Right atrium auricular region (tissue), 2 donors: ENCODE measurements at regions not wholly inside any gene's neighbourhood (a gene's known extent, or its start where the extent isn't known, plus 50 kb on each side); places are given as distances from the start of the nearest gene placed in this dataset.

Experiments
- DNase-seq: peaks from one replicate; pipeline ENCODE4 v3.0.0-alpha.2; 2019; ENCODE audit warnings: low spot score
- H3K27ac ChIP-seq, 2 donors: fragments of 200-600 bp; sonication (generic); 1 replicate in 1 of 2; 2 replicates in 1 of 2; pipeline ENCODE4 v1.5.1; 2016 to 2019
- H3K27me3 ChIP-seq, 2 donors: fragments of 200-600 bp; sonication (generic); one replicate each; pipeline versions ENCODE4 v1.5.1 to v1.6.0; 2017 to 2019
- H3K36me3 ChIP-seq: fragments of 200-600 bp; sonication (generic); one replicate; pipeline ENCODE4 v1.5.1; 2016
- H3K4me1 ChIP-seq, 2 donors: fragments of 200-600 bp; sonication (generic); one replicate each; pipeline versions ENCODE4 v1.5.1 to v1.6.0; 2017 to 2019
- H3K4me3 ChIP-seq, 2 donors: fragments of 200-600 bp; sonication (generic); 1 replicate in 1 of 2; 2 replicates in 1 of 2; pipeline ENCODE4 v1.5.1; 2017 to 2019; ENCODE audit warnings: mild to moderate bottlenecking in 1 of 2, moderate library complexity in 1 of 2
- H3K9me3 ChIP-seq, 2 donors: fragments of 200-600 bp; sonication (generic); one replicate each; pipeline ENCODE4 v1.5.1; 2019
- CTCF ChIP-seq, 2 donors: fragments of 200-600 bp; sonication (generic); IDR thresholded peaks; one replicate each; pipeline ENCODE4 v1.5.1; 2019; ENCODE audit warnings: antibody characterized with exemption in 2 of 2

DNA sequence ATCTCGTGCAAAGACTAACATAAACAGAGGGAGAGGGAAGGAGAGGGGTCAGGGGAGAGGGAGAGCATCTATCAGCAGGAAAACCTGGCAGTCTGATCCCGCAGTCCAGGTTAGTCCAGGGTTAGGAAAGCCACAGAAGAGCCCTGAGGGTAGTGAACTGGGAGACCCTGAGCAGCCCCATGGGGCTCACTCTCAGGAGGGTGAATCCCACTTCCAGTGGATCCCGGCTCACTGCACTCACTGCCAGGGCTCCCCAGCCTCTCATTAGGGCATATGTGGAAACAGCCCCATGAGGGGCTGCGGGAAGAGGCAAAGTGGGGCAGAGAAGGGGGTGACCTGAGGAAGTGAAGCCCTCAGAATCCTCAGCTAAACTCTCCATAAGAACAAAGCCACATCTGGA lies 329.9 kb downstream of the UBE3D start:
- no peak for TF ChIP-seq CTCF (IDR thresholded peaks at IDR 0.05)
- no peak overlapping the region for H3K4me3 ChIP-seq
- DNase-seq, result no peak
- no peak overlapping the region for H3K27ac ChIP-seq
- no peaks in the 10 kb centered on the region for H3K9me3 ChIP-seq
- no peaks in the 10 kb centered on the region for H3K36me3 ChIP-seq
- no peaks in the 10 kb centered on the region for H3K4me1 ChIP-seq
- no peaks in the 10 kb centered on the region for H3K27me3 ChIP-seq

DNA sequence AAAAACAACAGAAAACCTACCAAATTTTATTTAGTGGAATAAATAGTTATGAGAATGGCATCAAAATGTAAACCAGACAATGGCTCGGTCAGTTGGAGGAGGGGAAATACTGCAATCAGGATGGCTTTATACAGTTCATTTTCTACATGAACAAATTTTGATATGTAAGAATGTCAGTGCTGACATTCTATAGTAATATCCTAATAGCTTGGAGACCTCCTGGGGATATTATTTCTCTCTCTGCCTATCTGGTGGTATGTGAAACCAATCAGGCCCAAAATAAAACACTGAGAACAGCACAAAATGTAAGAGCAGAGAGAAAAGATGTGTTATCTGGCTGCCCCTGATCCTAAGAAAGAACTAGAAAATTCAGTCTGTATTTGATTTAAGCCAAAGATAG lies 327.7 kb downstream of the UBE3D start:
- no peaks in the 10 kb centered on the region for H3K9me3 ChIP-seq
- TF ChIP-seq CTCF (IDR thresholded peaks at IDR 0.05), result no peak
- no peaks in the 10 kb centered on the region for H3K4me1 ChIP-seq
- H3K36me3 ChIP-seq, result no peaks in the 10 kb centered on the region
- DNase-seq, result no peak
- H3K4me3 ChIP-seq, result no peak overlapping the region
- H3K27me3 ChIP-seq, result no peaks in the 10 kb centered on the region
- H3K27ac ChIP-seq, result no peak overlapping the region

- H3K27me3 ChIP-seq, result no peaks in the 10 kb centered on the region
- no peak for DNase-seq
- no peak overlapping the region for H3K4me3 ChIP-seq
- no peaks in the 10 kb centered on the region for H3K4me1 ChIP-seq
- H3K36me3 ChIP-seq, result no peaks in the 10 kb centered on the region
- TF ChIP-seq CTCF (IDR thresholded peaks at IDR 0.05), result no peak
- no peaks in the 10 kb centered on the region for H3K9me3 ChIP-seq
- no peak overlapping the region for H3K27ac ChIP-seq
Observed at GRCh38 chr6:82738773-82739172, 326.9 kb downstream of the UBE3D start.

DNA sequence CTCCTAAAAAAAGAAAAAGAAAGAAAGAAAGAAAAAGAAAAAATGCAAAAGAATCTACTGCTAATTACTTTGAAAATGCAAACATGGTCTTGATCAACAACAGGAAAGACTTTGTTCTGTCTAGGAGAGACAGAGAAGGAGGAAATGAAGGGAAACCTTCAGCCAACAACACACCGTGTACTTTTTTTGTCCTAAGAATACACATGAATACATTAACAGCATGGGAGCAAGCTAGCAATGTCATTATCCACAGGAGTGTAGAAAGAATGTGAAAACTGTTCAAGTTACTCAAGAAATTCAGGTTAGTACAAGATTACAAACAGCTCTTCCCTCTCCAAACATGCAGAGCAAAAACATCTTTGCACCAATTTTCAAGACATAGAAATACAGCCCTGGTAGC lies 326.3 kb downstream of the UBE3D start:
- Histone ChIP-seq H3K9me3 (no peaks in the 10 kb centered on the region), H3K27ac (no peak overlapping the region), H3K27me3 (no peaks in the 10 kb centered on the region), H3K4me3 (no peak overlapping the region), H3K36me3 (no peaks in the 10 kb centered on the region), H3K4me1 (no peaks in the 10 kb centered on the region)
- no peak for DNase-seq
- no peak for TF ChIP-seq CTCF (IDR thresholded peaks at IDR 0.05)

DNA sequence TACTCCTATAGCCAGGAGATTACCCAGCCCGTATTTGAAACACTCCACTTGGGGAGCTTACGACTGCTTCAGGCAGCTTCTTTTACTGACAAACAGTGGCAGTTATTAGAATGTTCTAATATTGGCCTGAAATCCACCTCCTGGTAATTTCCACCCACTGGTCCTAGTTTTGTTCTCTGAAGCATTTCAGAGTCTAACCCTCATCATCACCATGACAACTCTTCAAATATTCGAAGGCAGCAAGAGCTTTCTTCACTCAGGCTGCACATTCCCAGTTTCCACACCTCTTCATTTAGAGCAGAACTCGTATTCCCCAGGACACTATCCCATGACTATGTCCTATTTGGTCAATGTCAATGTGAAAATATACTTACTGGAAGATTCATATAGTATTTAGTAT lies 325.6 kb downstream of the UBE3D start:
- H3K4me1 ChIP-seq, result no peaks in the 10 kb centered on the region
- no peaks in the 10 kb centered on the region for H3K36me3 ChIP-seq
- no peak for TF ChIP-seq CTCF (IDR thresholded peaks at IDR 0.05)
- DNase-seq, result no peak
- no peak overlapping the region for H3K27ac ChIP-seq
- H3K9me3 ChIP-seq, result no peaks in the 10 kb centered on the region
- H3K4me3 ChIP-seq, result no peak overlapping the region
- H3K27me3 ChIP-seq, result no peaks in the 10 kb centered on the region

- Histone ChIP-seq H3K9me3 (no peaks in the 10 kb centered on the region), H3K27ac (no peak overlapping the region), H3K27me3 (no peaks in the 10 kb centered on the region), H3K4me1 (no peaks in the 10 kb centered on the region), H3K36me3 (no peaks in the 10 kb centered on the region), H3K4me3 (no peak overlapping the region)
- DNase-seq, result no peak
- TF ChIP-seq CTCF (IDR thresholded peaks at IDR 0.05), result no peak
Observed at GRCh38 chr6:82741325-82741995, 324.2 kb downstream of the UBE3D start.
